ENCODE measurements at regions not wholly inside any gene's neighbourhood (a gene's known extent, or its start where the extent isn't known, plus 50 kb on each side); places are given as distances from the start of the nearest gene placed in this dataset.

DNA sequence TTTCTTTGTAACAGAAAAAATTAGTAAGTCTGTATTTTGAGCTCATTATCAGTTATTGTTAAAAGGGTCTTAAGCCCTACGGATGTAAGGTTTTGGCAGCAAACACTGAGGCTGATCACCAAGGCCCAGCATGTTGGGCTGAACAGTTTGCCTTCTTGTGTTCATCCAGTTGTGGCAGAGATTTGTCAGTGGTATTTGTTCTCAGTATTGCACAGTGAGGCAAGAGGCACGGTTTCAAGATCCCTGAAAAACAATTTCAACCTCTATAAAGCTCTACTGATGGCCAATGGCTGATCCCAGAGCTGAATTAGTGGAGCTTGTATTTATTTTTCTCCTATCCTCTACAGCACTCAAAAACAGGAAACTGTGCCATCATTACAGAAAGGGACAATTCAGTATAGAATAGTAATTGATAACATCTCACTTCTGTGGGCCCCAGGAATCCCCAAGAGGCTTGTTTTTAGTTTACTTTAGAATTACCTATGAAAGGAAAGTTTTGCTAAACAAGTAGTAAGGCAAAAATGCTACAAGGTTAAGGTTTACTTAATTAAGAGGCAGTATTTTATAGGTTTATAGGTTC, 191.8 kb upstream of the RAB4A start:
- H3K36me3 ChIP-seq (ENCODE audit: control insufficient read depth, insufficient read depth, low read length), result no peaks in the 10 kb centered on the region
- no peaks in the 10 kb centered on the region for H3K4me1 ChIP-seq (ENCODE audit: control insufficient read depth, insufficient read depth, low read length, poor library complexity, severe bottlenecking)
- H3K27ac ChIP-seq (ENCODE audit: low read depth, low read length, severe bottlenecking), result no peak overlapping the region
- WGBS, 2 experiments (ENCODE audit: insufficient coverage in 2 of 2), result 100% methylated on average over 1 of the region's 2 CpGs; no CpG with 5 or more reads in 1 of the 2 experiments
- no peak overlapping the region for H3K4me3 ChIP-seq (ENCODE audit: extremely low read depth, insufficient read depth, low read length, poor library complexity, severe bottlenecking)
- peaks cover 24% of the 10 kb centered on the region for H3K9me3 ChIP-seq (ENCODE audit: control insufficient read depth, low read length)

GRCh38 chr1:229080361-229080760, 190.6 kb upstream of the RAB4A start:
- Histone ChIP-seq H3K9me3 (ENCODE audit: control insufficient read depth, low read length) (peaks cover 24% of the 10 kb centered on the region), H3K36me3 (ENCODE audit: control insufficient read depth, insufficient read depth, low read length) (no peaks in the 10 kb centered on the region), H3K4me3 (ENCODE audit: extremely low read depth, insufficient read depth, low read length, poor library complexity, severe bottlenecking) (no peak overlapping the region), H3K27ac (ENCODE audit: low read depth, low read length, severe bottlenecking) (no peak overlapping the region), H3K4me1 (ENCODE audit: control insufficient read depth, insufficient read depth, low read length, poor library complexity, severe bottlenecking) (peaks cover 1% of the 10 kb centered on the region)
- 100% methylated on average over 1 of the region's 2 CpGs for WGBS, 2 experiments (ENCODE audit: insufficient coverage in 2 of 2)

DNA sequence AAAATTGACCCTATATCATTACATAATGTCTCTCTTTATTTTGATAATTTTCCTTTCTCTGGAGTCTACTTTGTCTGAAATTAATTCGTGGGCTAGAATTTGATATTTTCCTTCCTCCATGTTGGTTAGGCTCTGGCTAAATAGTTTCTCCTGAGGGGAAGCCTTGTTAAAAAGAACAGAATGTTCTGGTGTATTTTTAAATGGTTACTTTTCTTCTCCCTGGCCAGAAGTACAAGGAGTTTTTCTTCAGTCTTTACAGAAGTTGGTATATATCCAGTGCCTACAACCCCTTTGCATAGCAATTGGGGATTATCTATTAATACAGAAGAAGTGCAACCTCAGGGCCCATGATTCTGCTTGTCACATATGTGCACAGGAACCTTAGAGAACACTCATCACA, 185.6 kb upstream of the RAB4A start:
- WGBS, 2 experiments (ENCODE audit: insufficient coverage in 2 of 2), result 100% methylated on average over 1 of the region's 1 CpG; no CpG with 5 or more reads in 1 of the 2 experiments
- Histone ChIP-seq H3K4me1 (ENCODE audit: control insufficient read depth, insufficient read depth, low read length, poor library complexity, severe bottlenecking) (peaks cover 7% of the 10 kb centered on the region), H3K4me3 (ENCODE audit: extremely low read depth, insufficient read depth, low read length, poor library complexity, severe bottlenecking) (no peak overlapping the region), H3K27ac (ENCODE audit: low read depth, low read length, severe bottlenecking) (no peak overlapping the region), H3K9me3 (ENCODE audit: control insufficient read depth, low read length) (peaks cover 24% of the 10 kb centered on the region), H3K36me3 (ENCODE audit: control insufficient read depth, insufficient read depth, low read length) (no peaks in the 10 kb centered on the region)

GRCh38 chr1:229086091-229086490, 184.8 kb upstream of the RAB4A start:
- no peak overlapping the region for H3K4me3 ChIP-seq (ENCODE audit: extremely low read depth, insufficient read depth, low read length, poor library complexity, severe bottlenecking)
- H3K9me3 ChIP-seq (ENCODE audit: control insufficient read depth, low read length), result peaks cover 24% of the 10 kb centered on the region
- no peak overlapping the region for H3K27ac ChIP-seq (ENCODE audit: low read depth, low read length, severe bottlenecking)
- H3K4me1 ChIP-seq (ENCODE audit: control insufficient read depth, insufficient read depth, low read length, poor library complexity, severe bottlenecking), result peaks cover 7% of the 10 kb centered on the region
- no peaks in the 10 kb centered on the region for H3K36me3 ChIP-seq (ENCODE audit: control insufficient read depth, insufficient read depth, low read length)

DNA sequence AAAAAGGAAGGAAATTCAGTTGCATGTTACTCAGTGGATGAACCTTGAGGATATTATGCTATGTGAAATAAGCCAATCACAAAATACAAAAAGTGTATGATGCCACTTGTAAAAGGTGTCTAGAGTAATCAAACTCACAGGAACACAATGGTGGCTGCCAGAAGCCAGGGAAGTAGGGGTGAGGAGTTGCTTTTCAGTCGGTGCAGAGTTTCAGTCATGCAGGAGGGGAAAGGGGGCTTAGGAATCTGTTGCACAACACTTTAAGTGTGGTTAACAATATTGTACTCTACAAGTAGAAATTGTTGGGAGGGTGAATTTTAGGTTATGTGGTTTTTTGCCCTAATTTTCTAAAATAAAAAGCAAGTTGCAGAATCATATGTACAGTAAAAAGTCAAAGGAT, 184.2 kb upstream of the RAB4A start:
- Histone ChIP-seq H3K36me3 (ENCODE audit: control insufficient read depth, insufficient read depth, low read length) (no peaks in the 10 kb centered on the region), H3K4me3 (ENCODE audit: extremely low read depth, insufficient read depth, low read length, poor library complexity, severe bottlenecking) (no peak overlapping the region), H3K27ac (ENCODE audit: low read depth, low read length, severe bottlenecking) (no peak overlapping the region), H3K4me1 (ENCODE audit: control insufficient read depth, insufficient read depth, low read length, poor library complexity, severe bottlenecking) (peaks cover 7% of the 10 kb centered on the region), H3K9me3 (ENCODE audit: control insufficient read depth, low read length) (peaks cover 19% of the 10 kb centered on the region)
- 67% methylated on average over 1 of the region's 1 CpG for WGBS, 2 experiments (ENCODE audit: insufficient coverage in 2 of 2)

DNA sequence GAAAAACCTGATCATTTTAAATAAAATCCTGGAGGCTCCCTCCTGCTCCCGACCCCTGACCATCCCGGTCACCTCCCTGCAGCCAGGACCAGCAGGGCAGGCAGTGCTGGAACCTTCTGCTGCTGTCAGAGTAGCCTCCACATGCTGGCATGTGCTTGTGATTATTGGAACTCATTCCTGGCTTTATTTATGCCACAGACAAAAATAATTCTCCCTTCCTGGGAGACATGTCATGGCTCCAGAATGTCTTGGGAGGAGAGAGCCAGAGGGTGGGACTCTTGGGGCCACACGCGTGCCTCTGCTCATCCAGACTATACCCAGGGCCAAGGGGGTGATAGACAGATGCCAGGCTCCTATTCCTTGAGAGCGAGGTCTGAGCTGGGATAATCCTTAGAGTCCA, 183.6 kb upstream of the RAB4A start:
- WGBS, 2 experiments (ENCODE audit: insufficient coverage in 2 of 2), result 86 to 97% methylated on average over 2 to 4 of the region's 5 CpGs
- peaks cover 12% of the 10 kb centered on the region for H3K9me3 ChIP-seq (ENCODE audit: control insufficient read depth, low read length)
- peaks cover 7% of the 10 kb centered on the region for H3K4me1 ChIP-seq (ENCODE audit: control insufficient read depth, insufficient read depth, low read length, poor library complexity, severe bottlenecking)
- no peaks in the 10 kb centered on the region for H3K36me3 ChIP-seq (ENCODE audit: control insufficient read depth, insufficient read depth, low read length)
- H3K4me3 ChIP-seq (ENCODE audit: extremely low read depth, insufficient read depth, low read length, poor library complexity, severe bottlenecking), result no peak overlapping the region
- H3K27ac ChIP-seq (ENCODE audit: low read depth, low read length, severe bottlenecking), result no peak overlapping the region

GRCh38 chr1:229087906-229088305, 183.0 kb upstream of the RAB4A start:
- Histone ChIP-seq H3K9me3 (ENCODE audit: control insufficient read depth, low read length) (peaks cover 8% of the 10 kb centered on the region), H3K27ac (ENCODE audit: low read depth, low read length, severe bottlenecking) (no peak overlapping the region), H3K4me1 (ENCODE audit: control insufficient read depth, insufficient read depth, low read length, poor library complexity, severe bottlenecking) (peaks cover 7% of the 10 kb centered on the region), H3K4me3 (ENCODE audit: extremely low read depth, insufficient read depth, low read length, poor library complexity, severe bottlenecking) (no peak overlapping the region), H3K36me3 (ENCODE audit: control insufficient read depth, insufficient read depth, low read length) (no peaks in the 10 kb centered on the region)
- 83 to 95% methylated on average over 11 to 12 of the region's 14 CpGs for WGBS, 2 experiments (ENCODE audit: insufficient coverage in 2 of 2)

DNA sequence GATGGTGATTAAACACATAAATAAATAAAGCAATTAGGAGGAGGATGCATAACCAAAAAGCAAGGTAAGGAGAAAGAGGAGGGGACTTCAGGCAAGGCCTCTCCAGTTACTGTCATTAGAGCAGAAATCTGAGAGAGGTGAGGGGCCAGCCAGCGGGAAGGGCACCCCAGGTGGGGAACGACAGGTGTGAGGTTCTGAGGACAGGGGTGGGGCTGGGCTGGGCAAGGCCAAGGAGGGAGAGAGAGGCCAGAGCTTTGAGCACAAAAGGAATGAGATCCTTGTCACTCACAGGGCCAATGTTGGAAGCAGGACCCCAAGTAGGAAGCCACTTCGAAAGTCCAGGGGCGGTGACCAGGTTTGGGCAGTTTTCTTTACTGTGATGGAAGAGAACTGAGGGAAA, 182.2 kb upstream of the RAB4A start:
- H3K4me1 ChIP-seq (ENCODE audit: control insufficient read depth, insufficient read depth, low read length, poor library complexity, severe bottlenecking), result peaks cover 7% of the 10 kb centered on the region
- H3K36me3 ChIP-seq (ENCODE audit: control insufficient read depth, insufficient read depth, low read length), result no peaks in the 10 kb centered on the region
- no peaks in the 10 kb centered on the region for H3K9me3 ChIP-seq (ENCODE audit: control insufficient read depth, low read length)
- H3K4me3 ChIP-seq (ENCODE audit: extremely low read depth, insufficient read depth, low read length, poor library complexity, severe bottlenecking), result no peak overlapping the region
- 85 to 86% methylated on average over 2 to 4 of the region's 4 CpGs for WGBS, 2 experiments (ENCODE audit: insufficient coverage in 2 of 2)
- H3K27ac ChIP-seq (ENCODE audit: low read depth, low read length, severe bottlenecking), result no peak overlapping the region

DNA sequence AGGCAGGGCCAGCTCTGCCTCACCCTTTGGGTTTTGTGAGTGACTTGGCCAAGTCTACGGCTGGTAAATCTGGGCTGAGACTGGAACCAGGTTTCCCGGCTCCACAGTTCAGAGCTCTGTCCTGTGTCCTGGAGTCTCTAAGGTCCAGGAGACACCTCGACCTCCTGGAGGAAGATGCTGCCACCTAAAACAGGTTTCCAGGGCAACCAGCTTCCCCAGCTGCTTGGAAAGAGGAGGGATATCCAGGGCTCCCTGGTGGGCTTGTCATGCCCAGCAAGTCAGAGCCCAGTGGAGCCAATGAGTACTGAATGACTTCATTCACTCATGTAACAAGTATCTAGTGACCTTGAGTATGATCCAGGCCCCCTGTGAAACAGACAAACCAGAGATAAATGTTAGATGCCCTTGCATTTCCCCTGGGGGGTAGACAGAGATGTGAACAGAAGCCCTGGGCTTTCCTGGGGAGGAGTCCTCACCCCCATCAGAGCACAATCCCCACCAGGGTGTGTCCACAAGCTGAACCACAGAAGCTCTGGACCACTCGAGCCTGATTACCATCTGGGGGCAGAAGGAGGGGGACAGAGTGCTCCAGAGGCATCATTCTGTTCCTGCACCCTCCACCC, 181.2 kb upstream of the RAB4A start:
- whole genome bisulfite sequencing, 2 experiments (ENCODE audit: insufficient coverage in 2 of 2), result 74 to 100% methylated on average over 2 to 3 of the region's 4 CpGs
- Histone ChIP-seq H3K27ac (ENCODE audit: low read depth, low read length, severe bottlenecking) (no peak overlapping the region), H3K4me1 (ENCODE audit: control insufficient read depth, insufficient read depth, low read length, poor library complexity, severe bottlenecking) (peaks cover 7% of the 10 kb centered on the region), H3K36me3 (ENCODE audit: control insufficient read depth, insufficient read depth, low read length) (no peaks in the 10 kb centered on the region), H3K4me3 (ENCODE audit: extremely low read depth, insufficient read depth, low read length, poor library complexity, severe bottlenecking) (no peak overlapping the region), H3K9me3 (ENCODE audit: control insufficient read depth, low read length) (no peaks in the 10 kb centered on the region)

DNA sequence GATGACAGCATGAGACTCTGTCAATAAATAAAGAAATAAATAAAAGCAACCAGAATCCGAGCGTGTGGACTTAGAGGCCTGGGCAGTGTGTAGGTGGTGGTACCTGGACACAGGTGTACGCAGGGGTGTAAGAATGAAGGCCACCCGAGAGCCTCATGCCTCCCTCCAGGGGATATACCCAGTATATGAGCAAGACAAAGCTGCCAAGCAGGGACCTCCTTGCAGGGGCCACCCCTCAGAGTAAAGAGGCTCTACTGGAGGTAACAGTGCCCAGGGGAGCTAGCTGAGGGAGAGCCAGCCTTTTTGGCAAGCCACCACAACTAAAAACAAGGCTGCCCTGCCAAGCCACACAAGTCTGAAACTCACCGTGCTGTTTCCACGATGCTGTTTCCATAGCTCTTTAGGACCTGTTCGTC, 179.2 kb upstream of the RAB4A start:
- no peak overlapping the region for H3K4me3 ChIP-seq (ENCODE audit: extremely low read depth, insufficient read depth, low read length, poor library complexity, severe bottlenecking)
- H3K9me3 ChIP-seq (ENCODE audit: control insufficient read depth, low read length), result peaks cover 9% of the 10 kb centered on the region
- no peaks in the 10 kb centered on the region for H3K4me1 ChIP-seq (ENCODE audit: control insufficient read depth, insufficient read depth, low read length, poor library complexity, severe bottlenecking)
- H3K27ac ChIP-seq (ENCODE audit: low read depth, low read length, severe bottlenecking), result no peak overlapping the region
- no peaks in the 10 kb centered on the region for H3K36me3 ChIP-seq (ENCODE audit: control insufficient read depth, insufficient read depth, low read length)
- 77 to 83% methylated on average over 3 to 7 of the region's 7 CpGs for WGBS, 2 experiments (ENCODE audit: insufficient coverage in 2 of 2)

DNA sequence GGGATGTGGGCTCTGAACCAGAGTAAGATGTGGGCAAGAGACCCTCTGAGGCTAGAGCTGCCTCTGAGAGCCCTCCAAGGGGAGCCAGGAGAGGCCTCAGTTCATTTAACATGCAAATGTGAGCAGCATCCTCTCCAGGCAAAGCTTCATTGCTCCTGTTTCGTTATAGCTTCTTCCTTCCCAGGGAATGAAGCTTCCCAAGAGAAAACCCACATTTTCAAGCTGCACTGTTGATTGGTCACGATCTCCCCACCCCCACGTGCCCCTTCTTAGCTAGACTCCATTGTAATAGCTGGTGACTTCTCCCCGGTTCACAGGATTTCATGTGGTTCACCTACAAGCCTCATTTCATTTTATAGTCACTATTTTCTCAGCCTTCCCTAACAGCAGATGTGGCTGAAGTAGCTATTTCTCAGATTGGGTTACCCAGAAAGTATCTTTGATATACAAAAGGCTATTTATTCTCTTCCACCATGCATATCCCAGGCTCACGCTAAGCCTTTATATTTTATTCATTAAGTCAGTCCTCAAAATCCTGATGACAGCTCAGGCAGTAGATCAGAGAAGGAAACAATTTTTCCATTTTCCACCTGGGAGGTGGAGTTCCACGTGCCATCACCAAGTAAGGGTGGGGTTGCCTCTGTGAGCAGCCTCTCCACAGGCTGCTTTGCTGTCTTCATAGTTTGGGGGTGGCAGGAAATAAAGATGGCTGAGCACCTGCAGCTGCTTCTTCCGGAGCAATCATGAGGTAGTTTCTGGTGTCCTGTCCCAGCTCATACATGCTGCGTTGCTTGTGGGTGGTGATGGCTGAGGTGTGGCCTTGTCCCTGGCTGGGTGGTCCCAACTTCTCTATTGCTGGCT, 178.3 kb upstream of the RAB4A start:
- 38 to 41% methylated on average over 6 of the region's 8 CpGs for WGBS, 2 experiments (ENCODE audit: insufficient coverage in 2 of 2)
- Histone ChIP-seq H3K27ac (ENCODE audit: low read depth, low read length, severe bottlenecking) (no peak overlapping the region), H3K36me3 (ENCODE audit: control insufficient read depth, insufficient read depth, low read length) (no peaks in the 10 kb centered on the region), H3K4me1 (ENCODE audit: control insufficient read depth, insufficient read depth, low read length, poor library complexity, severe bottlenecking) (no peaks in the 10 kb centered on the region), H3K4me3 (ENCODE audit: extremely low read depth, insufficient read depth, low read length, poor library complexity, severe bottlenecking) (no peak overlapping the region), H3K9me3 (ENCODE audit: control insufficient read depth, low read length) (peaks cover 9% of the 10 kb centered on the region)

Measured in mesodermal cell (in vitro differentiated cells).